ENCODE measurements at regions not wholly inside any gene's neighbourhood (a gene's known extent, or its start where the extent isn't known, plus 50 kb on each side); places are given as distances from the start of the nearest gene placed in this dataset.

DNA sequence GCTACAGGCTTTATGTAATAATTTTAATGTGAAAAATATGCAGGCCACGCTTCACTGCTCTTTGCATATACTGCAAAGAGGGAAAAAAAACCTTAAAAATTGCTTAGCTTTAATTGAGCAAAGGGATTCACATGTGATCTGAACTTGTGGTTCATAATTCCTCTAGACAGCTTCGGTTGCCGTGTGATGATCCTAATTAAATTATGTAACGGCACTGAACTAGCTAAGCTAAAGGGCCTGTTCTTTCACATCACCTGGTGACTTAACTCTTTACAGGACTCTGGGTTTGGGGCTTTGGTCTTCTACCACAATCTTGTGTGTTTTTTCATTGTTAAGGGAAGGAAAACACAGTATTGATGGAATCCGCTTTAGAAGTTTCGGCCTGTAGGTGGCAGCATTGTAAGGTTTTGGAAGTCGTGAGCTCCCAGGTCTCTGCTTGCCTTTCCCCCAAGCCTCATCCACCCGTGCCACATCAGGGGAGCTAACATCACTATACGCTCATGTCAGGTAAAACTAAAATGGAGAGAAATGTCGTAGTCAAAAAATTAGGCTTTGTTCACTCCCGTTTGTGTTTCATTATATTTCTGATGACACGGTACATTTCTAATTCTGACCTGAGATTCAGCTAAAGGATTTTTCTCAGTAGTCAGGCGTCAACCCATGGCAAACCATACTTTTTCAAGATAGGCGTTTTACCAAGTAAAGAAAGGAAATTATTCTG lies 205.6 kb upstream of the DPH6 start:
- peak; percentile 73 for TF ChIP-seq CTCF (IDR thresholded peaks at IDR 0.05; ENCODE audit: extremely low read depth, missing control alignments)
- DNase-seq (ENCODE audit: low spot score): peak; percentile 44

GRCh38 chr15:35752134-35752466 lies 206.1 kb upstream of the DPH6 start:
- no peak for DNase-seq (ENCODE audit: low spot score)
- no peak for TF ChIP-seq CTCF (IDR thresholded peaks at IDR 0.05; ENCODE audit: extremely low read depth, missing control alignments)

DNA sequence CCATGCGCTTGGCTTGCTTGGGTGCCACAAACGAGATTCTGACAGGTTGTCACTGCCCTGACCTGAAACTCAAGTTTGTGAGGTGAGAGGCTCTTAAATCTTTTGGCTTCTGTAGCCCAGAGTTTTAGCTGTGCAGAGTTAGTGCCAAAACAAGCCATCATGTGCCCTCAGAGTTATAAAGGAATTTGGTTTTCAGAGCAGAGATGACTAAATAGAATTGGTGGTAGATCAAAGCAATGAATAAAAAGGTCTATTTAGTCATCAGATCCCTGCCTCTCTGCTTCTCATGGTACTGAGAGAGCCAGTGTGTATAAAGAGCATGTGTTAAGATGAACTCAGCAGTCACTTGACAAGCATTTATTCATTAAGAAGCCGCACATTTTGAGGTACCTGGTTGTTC lies 207.5 kb upstream of the DPH6 start:
- DNase-seq (ENCODE audit: low spot score): no peak

GRCh38 chr15:35755237-35755802 lies 209.4 kb upstream of the DPH6 start:
- TF ChIP-seq CTCF (IDR thresholded peaks at IDR 0.05; ENCODE audit: extremely low read depth, missing control alignments): no peak
- no peak for DNase-seq (ENCODE audit: low spot score)

More for the DNA sequence above, 207.5 kb upstream of the DPH6 start:
- TF ChIP-seq CTCF (IDR thresholded peaks at IDR 0.05; ENCODE audit: extremely low read depth, missing control alignments): no peak

DNA sequence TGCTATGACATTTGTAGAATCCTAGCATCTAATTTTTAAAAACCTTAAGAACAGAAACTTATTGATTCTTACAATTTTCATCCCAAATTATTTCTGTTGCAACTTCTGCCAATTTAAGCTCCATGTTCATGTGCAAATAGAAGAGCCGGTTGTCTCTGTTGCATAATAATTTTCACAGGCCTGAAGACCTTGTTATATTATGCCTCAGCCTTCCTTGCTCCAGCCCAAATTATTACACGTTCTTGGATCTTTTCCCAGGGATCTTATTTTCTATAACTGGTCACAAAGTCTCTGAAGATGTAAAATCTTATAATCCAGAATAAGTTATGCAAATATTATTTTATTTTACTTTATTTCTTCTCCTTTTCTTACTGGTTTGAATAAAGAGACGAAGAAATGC lies 210.7 kb upstream of the DPH6 start:
- no peak for DNase-seq (ENCODE audit: low spot score)
- no peak for TF ChIP-seq CTCF (IDR thresholded peaks at IDR 0.05; ENCODE audit: extremely low read depth, missing control alignments)

- no peak for DNase-seq (ENCODE audit: low spot score)
- TF ChIP-seq CTCF (IDR thresholded peaks at IDR 0.05; ENCODE audit: extremely low read depth, missing control alignments): no peak
These were observed 211.4 kb upstream of the DPH6 start for GRCh38 chr15:35757361-35757760.

GRCh38 chr15:35757765-35758164 lies 211.8 kb upstream of the DPH6 start:
- no peak for TF ChIP-seq CTCF (IDR thresholded peaks at IDR 0.05; ENCODE audit: extremely low read depth, missing control alignments)
- DNase-seq (ENCODE audit: low spot score): no peak

Data from GM20000 (cell line).